HG03025 (cell line): ENCODE measurements at regions not wholly inside any gene's neighbourhood (a gene's known extent, or its start where the extent isn't known, plus 50 kb on each side); places are given as distances from the start of the nearest gene placed in this dataset.

ENCODE experiments used
- ATAC-seq: cut with Tn5 transposase; IDR thresholded peaks from one replicate; pipeline ENCODE4 v1.9.1; 2021; ENCODE audit warnings: mild to moderate bottlenecking, moderate library complexity; ENCODE audit not compliant: unreplicated experiment, low FRiP score

GRCh38 chr22:23415490-23415851, 164.6 kb downstream of the IGLL1 start:
- no peak for ATAC-seq

GRCh38 chr22:23414727-23415489, 165.2 kb downstream of the IGLL1 start:
- ATAC-seq = no peak

- ATAC-seq = no peak
These were observed 168.4 kb downstream of the IGLL1 start for GRCh38 chr22:23411739-23412138.

- ATAC-seq = no peak
These were observed 169.7 kb downstream of the IGLL1 start for GRCh38 chr22:23410411-23410810.

GRCh38 chr22:23409976-23410375, 170.1 kb downstream of the IGLL1 start:
- no peak for ATAC-seq

GRCh38 chr22:23408321-23408720, 171.8 kb downstream of the IGLL1 start:
- ATAC-seq = no peak

GRCh38 chr22:23405366-23405851, 174.7 kb downstream of the IGLL1 start:
- ATAC-seq = no peak

GRCh38 chr22:23404689-23405365, 175.3 kb downstream of the IGLL1 start:
- no peak for ATAC-seq

- ATAC-seq = no peak
These were observed 176.1 kb downstream of the IGLL1 start for GRCh38 chr22:23403720-23404688.

GRCh38 chr22:23403152-23403719, 176.9 kb downstream of the IGLL1 start:
- no peak for ATAC-seq

- no peak for ATAC-seq
These were observed 177.6 kb downstream of the IGLL1 start for GRCh38 chr22:23402275-23403151.

GRCh38 chr22:23401910-23402274, 178.2 kb downstream of the IGLL1 start:
- ATAC-seq = no peak

- ATAC-seq = no peak
These were observed 178.8 kb downstream of the IGLL1 start for GRCh38 chr22:23401111-23401909.

- ATAC-seq = no peak
These were observed 179.7 kb downstream of the IGLL1 start for GRCh38 chr22:23400286-23400981.

GRCh38 chr22:23399367-23400285, 180.5 kb downstream of the IGLL1 start:
- ATAC-seq = no peak

- no peak for ATAC-seq
These were observed 181.3 kb downstream of the IGLL1 start for GRCh38 chr22:23398701-23399366.
